ENCODE measurements at regions not wholly inside any gene's neighbourhood (a gene's known extent, or its start where the extent isn't known, plus 50 kb on each side); places are given as distances from the start of the nearest gene placed in this dataset.

DNA sequence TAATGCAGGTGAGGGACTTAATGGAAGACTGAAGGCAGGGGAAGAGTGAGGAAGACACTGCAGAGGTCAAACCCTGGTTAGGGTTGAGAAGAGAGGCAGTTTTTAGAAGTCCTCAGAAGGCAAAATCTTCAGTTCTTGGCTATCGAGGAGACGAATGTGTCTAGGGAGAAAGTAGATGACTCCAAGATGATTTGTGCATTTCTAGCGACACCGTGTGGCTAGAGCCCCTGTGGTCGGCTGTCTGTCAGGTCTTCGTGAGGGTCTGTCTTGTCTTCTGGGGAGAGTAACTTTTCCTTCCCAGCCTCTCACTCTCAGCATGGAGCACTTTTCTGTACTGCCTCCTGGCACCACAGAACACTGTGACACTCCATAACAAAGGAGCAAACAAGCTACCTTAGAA lies 458.1 kb downstream of the STIM2 start:
- no peak for TF ChIP-seq POLR2A (IDR thresholded peaks at IDR 0.05; ENCODE audit: low read length)
- no peak for TF ChIP-seq GATA1 (IDR thresholded peaks at IDR 0.05; ENCODE audit: low read depth, low read length)
